SK-N-MC (cell line): ENCODE measurements at regions not wholly inside any gene's neighbourhood (a gene's known extent, or its start where the extent isn't known, plus 50 kb on each side); places are given as distances from the start of the nearest gene placed in this dataset.

Experiments
- EZH2 ChIP-seq: fragments of 200-600 bp; sonication (generic); IDR thresholded peaks from one replicate; pipeline ENCODE4 v1.6.1; 2017; ENCODE audit warnings: antibody characterized with exemption
- POLR2AphosphoS5 ChIP-seq: IDR thresholded peaks from 2 replicates; pipeline ENCODE4 v1.6.1; 2012; ENCODE audit warnings: mild to moderate bottlenecking, low read depth, low read length, borderline replicate concordance

GRCh38 chr2:143819764-143820163 lies 690.5 kb downstream of the ARHGAP15 start:
- TF ChIP-seq POLR2AphosphoS5 (no peak), EZH2 (no peak)
